ENCODE measurements at regions not wholly inside any gene's neighbourhood (a gene's known extent, or its start where the extent isn't known, plus 50 kb on each side); places are given as distances from the start of the nearest gene placed in this dataset.
"Not testable (repeated sequence)": the region's sequence is repeated elsewhere in the genome, so short reads cannot be mapped to it uniquely, and the experiment has no call there.

- H2BK120ac ChIP-seq (ENCODE audit: insufficient read depth, low read length, poor library complexity), result no peak overlapping the region
- no peak overlapping the region for H3K4me3 ChIP-seq (ENCODE audit: low read depth, low read length)
- H3K27ac ChIP-seq (ENCODE audit: low read depth, low read length), result no peak overlapping the region
- H3K79me1 ChIP-seq (ENCODE audit: low read length), result no peaks in the 10 kb centered on the region
- no peak overlapping the region for H2AFZ ChIP-seq (ENCODE audit: insufficient read depth, low read length, poor library complexity)
- no peak overlapping the region for H4K8ac ChIP-seq (ENCODE audit: low read depth, low read length)
- H3K79me2 ChIP-seq (ENCODE audit: control insufficient read depth, insufficient read depth, low read length, poor library complexity), result no peaks in the 10 kb centered on the region
- WGBS (ENCODE audit: extremely low coverage, insufficient coverage, insufficient read length), result no CpG with 5 or more reads among the region's 4 CpGs
- no peaks in the 10 kb centered on the region for H3K4me1 ChIP-seq (ENCODE audit: control insufficient read depth in 1 of 2, insufficient read depth in 2 of 2, low read length in 2 of 2)
- H2AK5ac ChIP-seq (ENCODE audit: low read length), result no peak overlapping the region
- H2BK5ac ChIP-seq (ENCODE audit: low read depth, low read length, poor library complexity), result no peak overlapping the region
- no peak overlapping the region for H4K12ac ChIP-seq (ENCODE audit: low read depth, low read length)
- no peak overlapping the region for H2BK12ac ChIP-seq (ENCODE audit: low read length)
- H4K91ac ChIP-seq (ENCODE audit: low read depth, low read length), result no peak overlapping the region
- no peak overlapping the region for H3K23ac ChIP-seq (ENCODE audit: low read length)
- H3K14ac ChIP-seq (ENCODE audit: low read length), result no peak overlapping the region
- no peaks in the 10 kb centered on the region for H3K36me3 ChIP-seq (ENCODE audit: control insufficient read depth in 1 of 2, insufficient read depth in 2 of 2, low read length in 2 of 2)
- no peak overlapping the region for H3K4me2 ChIP-seq (ENCODE audit: low read length)
- H3K27me3 ChIP-seq (ENCODE audit: insufficient read depth, low read length), result no peaks in the 10 kb centered on the region
- DNase-seq, result no peak
- no peak overlapping the region for H3K9ac ChIP-seq (ENCODE audit: low read length)
- H3K4ac ChIP-seq (ENCODE audit: low read depth, low read length), result no peak overlapping the region
- H3K18ac ChIP-seq (ENCODE audit: low read length), result no peak overlapping the region
- H3K9me3 ChIP-seq (ENCODE audit: insufficient read depth, low read depth, low read length), result no peaks in the 10 kb centered on the region
These were observed 107.9 kb upstream of the GNAI1 start for GRCh38 chr7:80026766-80027165.

- H3K4ac ChIP-seq (ENCODE audit: low read depth, low read length); H4K12ac ChIP-seq (ENCODE audit: low read depth, low read length); H3K27ac ChIP-seq (ENCODE audit: low read depth, low read length); H3K4me3 ChIP-seq (ENCODE audit: low read depth, low read length); H4K8ac ChIP-seq (ENCODE audit: low read depth, low read length); H3K18ac ChIP-seq (ENCODE audit: low read length); H3K79me1 ChIP-seq (ENCODE audit: low read length); H2BK5ac ChIP-seq (ENCODE audit: low read depth, low read length, poor library complexity); DNase-seq; H3K4me1 ChIP-seq (ENCODE audit: control insufficient read depth in 1 of 2, insufficient read depth in 2 of 2, low read length in 2 of 2); H2AFZ ChIP-seq (ENCODE audit: insufficient read depth, low read length, poor library complexity); H3K23ac ChIP-seq (ENCODE audit: low read length); H3K27me3 ChIP-seq (ENCODE audit: insufficient read depth, low read length); H2BK120ac ChIP-seq (ENCODE audit: insufficient read depth, low read length, poor library complexity); H2BK12ac ChIP-seq (ENCODE audit: low read length); H3K9ac ChIP-seq (ENCODE audit: low read length); H3K79me2 ChIP-seq (ENCODE audit: control insufficient read depth, insufficient read depth, low read length, poor library complexity); H4K91ac ChIP-seq (ENCODE audit: low read depth, low read length); H3K14ac ChIP-seq (ENCODE audit: low read length); H3K4me2 ChIP-seq (ENCODE audit: low read length); H3K36me3 ChIP-seq (ENCODE audit: control insufficient read depth in 1 of 2, insufficient read depth in 2 of 2, low read length in 2 of 2); H2AK5ac ChIP-seq (ENCODE audit: low read length); H3K9me3 ChIP-seq (ENCODE audit: insufficient read depth, low read depth, low read length): not testable (repeated sequence)
- WGBS (ENCODE audit: extremely low coverage, insufficient coverage, insufficient read length), result no CpG with 5 or more reads among the region's 5 CpGs
These were observed 114.4 kb upstream of the GNAI1 start for GRCh38 chr7:80020277-80020676.

- not testable (repeated sequence) for H3K36me3 ChIP-seq (ENCODE audit: control insufficient read depth in 1 of 2, insufficient read depth in 2 of 2, low read length in 2 of 2); H3K4me2 ChIP-seq (ENCODE audit: low read length); H3K23ac ChIP-seq (ENCODE audit: low read length); H3K9me3 ChIP-seq (ENCODE audit: insufficient read depth, low read depth, low read length); H3K27me3 ChIP-seq (ENCODE audit: insufficient read depth, low read length); H3K14ac ChIP-seq (ENCODE audit: low read length); DNase-seq; H3K9ac ChIP-seq (ENCODE audit: low read length); H2BK12ac ChIP-seq (ENCODE audit: low read length); H2BK5ac ChIP-seq (ENCODE audit: low read depth, low read length, poor library complexity); H3K4me1 ChIP-seq (ENCODE audit: control insufficient read depth in 1 of 2, insufficient read depth in 2 of 2, low read length in 2 of 2); H2AFZ ChIP-seq (ENCODE audit: insufficient read depth, low read length, poor library complexity); H3K79me1 ChIP-seq (ENCODE audit: low read length); H2AK5ac ChIP-seq (ENCODE audit: low read length); H3K18ac ChIP-seq (ENCODE audit: low read length); H4K12ac ChIP-seq (ENCODE audit: low read depth, low read length); H3K79me2 ChIP-seq (ENCODE audit: control insufficient read depth, insufficient read depth, low read length, poor library complexity); H2BK120ac ChIP-seq (ENCODE audit: insufficient read depth, low read length, poor library complexity); H3K27ac ChIP-seq (ENCODE audit: low read depth, low read length); H3K4ac ChIP-seq (ENCODE audit: low read depth, low read length); H3K4me3 ChIP-seq (ENCODE audit: low read depth, low read length); H4K91ac ChIP-seq (ENCODE audit: low read depth, low read length); H4K8ac ChIP-seq (ENCODE audit: low read depth, low read length)
- no CpG with 5 or more reads among the region's 4 CpGs for WGBS (ENCODE audit: extremely low coverage, insufficient coverage, insufficient read length)
These were observed 114.8 kb upstream of the GNAI1 start for GRCh38 chr7:80019809-80020207.

GRCh38 chr7:80018941-80019808 is 115.5 kb upstream of the GNAI1 start:
- H3K27ac ChIP-seq (ENCODE audit: low read depth, low read length), result no peak overlapping the region
- H3K4me1 ChIP-seq (ENCODE audit: control insufficient read depth in 1 of 2, insufficient read depth in 2 of 2, low read length in 2 of 2), result no peaks in the 10 kb centered on the region
- no peaks in the 10 kb centered on the region for H3K79me2 ChIP-seq (ENCODE audit: control insufficient read depth, insufficient read depth, low read length, poor library complexity)
- H4K12ac ChIP-seq (ENCODE audit: low read depth, low read length), result no peak overlapping the region
- no peak overlapping the region for H2BK5ac ChIP-seq (ENCODE audit: low read depth, low read length, poor library complexity)
- H3K27me3 ChIP-seq (ENCODE audit: insufficient read depth, low read length), result no peaks in the 10 kb centered on the region
- no peaks in the 10 kb centered on the region for H3K79me1 ChIP-seq (ENCODE audit: low read length)
- no peak overlapping the region for H3K4ac ChIP-seq (ENCODE audit: low read depth, low read length)
- no peak overlapping the region for H3K23ac ChIP-seq (ENCODE audit: low read length)
- no peaks in the 10 kb centered on the region for H3K9me3 ChIP-seq (ENCODE audit: insufficient read depth, low read depth, low read length)
- H4K91ac ChIP-seq (ENCODE audit: low read depth, low read length), result no peak overlapping the region
- no peak overlapping the region for H4K8ac ChIP-seq (ENCODE audit: low read depth, low read length)
- H3K9ac ChIP-seq (ENCODE audit: low read length), result no peak overlapping the region
- H3K4me3 ChIP-seq (ENCODE audit: low read depth, low read length), result no peak overlapping the region
- H2BK120ac ChIP-seq (ENCODE audit: insufficient read depth, low read length, poor library complexity), result no peak overlapping the region
- no peak overlapping the region for H3K18ac ChIP-seq (ENCODE audit: low read length)
- H2BK12ac ChIP-seq (ENCODE audit: low read length), result no peak overlapping the region
- peak; percentile 7 to 73 for DNase-seq
- no peak overlapping the region for H2AFZ ChIP-seq (ENCODE audit: insufficient read depth, low read length, poor library complexity)
- H3K36me3 ChIP-seq (ENCODE audit: control insufficient read depth in 1 of 2, insufficient read depth in 2 of 2, low read length in 2 of 2), result no peaks in the 10 kb centered on the region
- H2AK5ac ChIP-seq (ENCODE audit: low read length), result no peak overlapping the region
- no peak overlapping the region for H3K14ac ChIP-seq (ENCODE audit: low read length)
- no peak overlapping the region for H3K4me2 ChIP-seq (ENCODE audit: low read length)
- no CpG with 5 or more reads among the region's 9 CpGs for WGBS (ENCODE audit: extremely low coverage, insufficient coverage, insufficient read length)

All from trophoblast cell (in vitro differentiated cells and primary cell).